Right renal cortex interstitium (tissue), 3 donors: ENCODE measurements at regions not wholly inside any gene's neighbourhood (a gene's known extent, or its start where the extent isn't known, plus 50 kb on each side); places are given as distances from the start of the nearest gene placed in this dataset.

Source experiments
- DNase-seq, 3 donors: peaks; one replicate each; pipeline ENCODE4 v3.0.0-alpha.2; 2013; ENCODE audit warnings: low read depth in 3 of 3, low spot score in 2 of 3

DNA sequence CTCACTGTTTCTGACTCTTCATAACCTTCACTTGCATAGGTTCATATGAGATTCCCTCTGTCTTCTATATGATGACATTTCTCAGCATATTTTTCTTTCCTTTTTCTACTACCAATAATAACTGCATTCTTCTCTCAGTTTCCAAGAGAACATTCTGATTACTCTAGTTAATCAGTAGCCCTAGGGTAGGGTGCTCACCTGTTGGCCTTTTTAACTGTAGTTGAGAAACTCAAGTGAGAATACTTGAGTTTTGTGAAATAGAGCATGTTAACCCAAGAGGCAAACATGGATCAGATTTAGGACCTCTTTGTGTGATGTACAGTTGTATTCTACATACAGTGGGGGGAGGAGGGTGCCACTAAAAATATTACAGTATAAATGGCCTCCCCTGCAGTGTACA, 308.0 kb downstream of the CMPK2 start:
- no peak for DNase-seq

DNA sequence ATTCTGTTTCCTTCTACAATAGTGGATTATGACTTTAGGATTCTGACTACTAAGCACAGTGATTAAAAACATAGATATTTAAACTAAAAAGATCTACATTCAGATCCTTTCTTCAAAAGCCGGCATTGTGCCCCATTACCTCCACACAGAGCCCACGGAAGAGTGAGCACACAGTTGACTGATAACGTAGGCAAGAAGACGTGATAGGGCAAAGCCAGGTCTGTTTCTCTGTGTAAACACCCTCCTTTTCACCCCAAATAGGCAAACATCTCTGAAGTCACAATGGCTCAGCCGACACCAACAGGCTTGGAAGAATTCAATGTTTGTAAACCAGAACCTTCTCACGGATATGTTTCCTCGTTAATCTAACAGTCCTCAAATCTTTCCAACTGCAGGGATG, 302.9 kb downstream of the CMPK2 start:
- DNase-seq = no peak

DNA sequence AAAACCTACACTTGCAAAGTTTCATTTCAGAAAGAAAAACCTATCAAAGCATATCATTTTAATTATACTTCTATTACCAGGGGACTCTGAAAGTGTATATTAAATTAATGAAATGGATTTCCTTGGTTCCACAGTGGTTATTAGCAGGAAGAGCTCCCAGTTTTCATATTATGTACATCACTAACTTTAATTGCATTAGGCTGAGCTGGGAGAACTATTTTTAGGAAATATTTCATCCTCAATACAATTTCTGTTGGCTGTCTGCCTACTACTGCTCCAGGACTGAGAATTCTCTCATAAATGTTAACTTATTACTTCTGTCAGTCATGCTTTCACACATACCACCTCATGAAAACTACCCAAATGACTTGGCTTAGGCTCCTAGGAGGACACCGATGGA, 301.4 kb downstream of the CMPK2 start:
- DNase-seq = no peak

DNA sequence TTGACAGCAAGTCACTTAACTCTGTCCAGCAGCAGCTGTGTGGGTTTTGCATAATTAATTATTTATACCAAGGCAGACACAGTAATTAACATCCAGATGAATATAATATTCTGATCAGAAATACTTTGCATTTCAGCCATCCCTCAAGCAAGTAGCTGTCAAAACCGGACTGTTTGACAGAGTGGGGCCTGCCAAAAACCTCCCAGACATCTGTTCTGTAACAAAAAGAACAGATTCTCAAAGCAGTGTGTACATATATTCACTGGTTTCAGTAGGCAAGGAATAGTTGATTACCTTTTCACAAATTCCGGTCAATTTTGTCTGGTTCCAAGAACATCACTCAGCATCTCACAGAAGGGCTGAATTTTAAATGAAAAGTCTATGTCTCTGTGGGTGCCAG, 291.6 kb downstream of the CMPK2 start:
- no peak for DNase-seq

DNA sequence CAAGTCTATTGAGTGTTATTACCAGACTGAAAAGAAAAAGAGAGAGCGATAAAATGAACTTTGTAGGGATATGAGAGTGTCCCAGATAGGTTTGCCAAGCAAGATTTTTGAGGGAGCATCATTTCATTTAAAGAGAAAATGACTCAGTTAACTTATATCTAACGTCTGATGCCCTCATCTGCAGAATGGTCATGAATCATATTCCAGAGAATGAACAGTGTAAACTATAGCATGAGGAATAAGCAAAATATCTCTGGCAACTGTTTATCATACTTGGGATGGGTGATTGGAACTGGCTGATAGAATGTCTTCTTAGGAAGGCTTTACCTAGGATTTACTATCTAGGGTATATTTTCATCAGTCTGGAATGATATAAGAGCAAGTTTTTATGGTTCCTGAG, 289.4 kb downstream of the CMPK2 start:
- no peak for DNase-seq

DNA sequence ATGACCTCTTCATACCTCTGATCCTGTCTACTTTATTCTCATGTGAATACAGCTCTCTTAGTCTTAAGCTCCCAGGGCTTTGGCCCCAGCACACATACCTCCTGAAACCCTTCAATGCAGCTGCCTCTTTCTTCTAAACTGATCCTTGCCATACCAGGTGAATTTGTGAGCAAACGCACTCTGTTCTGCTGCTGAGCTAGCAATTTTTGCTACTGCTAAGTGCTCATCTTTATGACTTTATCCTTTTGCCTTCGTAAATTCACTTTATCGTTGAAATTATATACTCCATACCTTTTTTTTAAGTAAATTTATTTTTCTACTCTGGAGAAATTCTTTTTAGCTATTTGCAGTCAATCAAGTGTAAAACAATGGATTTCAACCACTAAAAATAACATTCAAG, 287.7 kb downstream of the CMPK2 start:
- no peak for DNase-seq

DNA sequence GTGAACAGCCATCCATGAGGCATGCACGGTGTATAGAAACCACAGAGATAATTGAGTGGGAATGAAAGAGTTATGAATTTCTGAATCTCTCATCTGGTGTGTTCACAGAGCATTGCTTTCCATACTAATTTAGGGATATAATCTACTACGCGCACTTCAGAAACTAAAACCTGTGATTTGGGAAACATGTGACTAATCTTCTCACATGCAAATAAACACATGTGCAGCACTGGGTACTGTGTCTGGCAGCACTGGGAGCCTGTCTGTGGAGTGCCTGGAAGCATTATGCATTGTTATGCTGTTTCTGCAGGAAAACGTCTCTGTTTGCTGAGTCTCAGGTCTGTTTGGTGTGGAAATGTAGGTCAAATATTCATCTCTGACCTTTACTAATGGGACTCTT, 287.3 kb downstream of the CMPK2 start:
- no peak for DNase-seq

DNA sequence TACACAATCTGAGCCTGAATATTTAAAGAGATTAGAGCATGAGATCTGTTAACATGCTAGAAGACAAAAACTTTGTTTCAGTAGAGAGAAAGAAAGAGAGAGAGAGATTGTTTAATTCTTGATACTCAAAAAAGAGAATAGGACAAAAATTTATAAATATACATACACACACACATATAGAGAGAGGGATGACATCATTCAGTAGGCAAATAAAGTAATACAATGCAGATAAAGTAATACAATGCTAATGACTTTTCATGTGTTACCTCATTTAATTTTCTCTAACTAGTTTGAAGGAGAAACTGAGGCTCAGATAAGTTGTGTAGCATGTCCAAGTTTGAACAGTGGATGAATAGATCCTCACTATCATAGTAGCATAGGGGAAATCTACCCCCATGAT, 286.4 kb downstream of the CMPK2 start:
- no peak for DNase-seq

DNA sequence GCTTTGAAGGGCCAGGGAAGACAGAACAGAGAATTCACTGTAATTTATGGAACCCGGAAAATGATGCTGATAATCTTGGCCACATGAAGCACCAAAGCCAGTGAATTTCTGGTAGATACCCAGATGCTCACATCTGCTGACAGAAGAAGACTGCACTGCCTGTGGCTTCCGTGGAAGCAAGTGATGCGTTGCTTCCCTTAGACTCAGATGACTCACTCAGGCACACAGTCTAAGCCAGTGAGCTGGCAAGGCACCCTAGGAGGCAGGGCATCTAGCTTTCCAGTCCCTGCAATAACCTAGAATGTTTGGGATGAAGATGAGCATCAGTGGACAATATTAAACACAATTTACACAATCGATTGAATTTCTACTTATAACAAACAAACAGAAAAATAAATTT, 284.7 kb downstream of the CMPK2 start:
- no peak for DNase-seq

DNA sequence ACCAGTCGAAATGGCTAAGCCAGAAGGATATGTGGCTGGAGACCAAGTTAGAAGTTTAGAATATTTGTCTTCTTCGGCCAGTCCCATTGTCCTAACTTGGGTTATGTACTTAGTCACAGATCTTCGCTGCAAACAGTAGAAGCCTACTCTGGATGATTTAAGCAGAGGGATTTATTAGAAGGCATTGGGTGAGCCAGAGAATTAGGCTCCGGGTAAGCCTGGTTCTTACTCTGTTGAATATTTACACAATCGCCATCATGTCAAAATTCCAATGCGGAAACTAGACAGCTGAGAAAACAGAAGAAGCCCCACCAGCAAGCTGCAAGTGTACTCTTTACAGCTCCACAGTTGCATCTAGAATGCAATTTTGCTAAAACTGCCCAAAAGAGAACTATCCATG, 276.6 kb downstream of the CMPK2 start:
- no peak for DNase-seq

DNA sequence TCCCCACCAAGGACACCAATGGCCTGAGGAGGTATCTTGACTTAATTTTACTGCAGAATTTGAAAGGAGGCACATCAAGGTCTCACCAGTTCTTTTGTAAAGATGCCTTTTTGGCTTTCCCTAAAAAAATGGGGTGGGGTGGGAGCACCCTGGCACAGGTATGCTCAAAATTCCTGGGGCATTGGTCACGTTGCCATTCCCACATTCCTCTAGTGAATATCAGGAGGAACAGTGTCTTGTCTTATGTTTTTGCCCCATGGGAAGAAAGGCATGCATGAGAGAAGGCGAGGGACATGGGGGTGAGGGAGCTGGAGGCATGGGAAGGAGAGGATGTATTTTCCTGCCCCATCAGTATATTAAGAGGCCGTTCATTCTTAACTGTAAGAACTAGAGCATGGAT, 275.3 kb downstream of the CMPK2 start:
- DNase-seq = no peak

DNA sequence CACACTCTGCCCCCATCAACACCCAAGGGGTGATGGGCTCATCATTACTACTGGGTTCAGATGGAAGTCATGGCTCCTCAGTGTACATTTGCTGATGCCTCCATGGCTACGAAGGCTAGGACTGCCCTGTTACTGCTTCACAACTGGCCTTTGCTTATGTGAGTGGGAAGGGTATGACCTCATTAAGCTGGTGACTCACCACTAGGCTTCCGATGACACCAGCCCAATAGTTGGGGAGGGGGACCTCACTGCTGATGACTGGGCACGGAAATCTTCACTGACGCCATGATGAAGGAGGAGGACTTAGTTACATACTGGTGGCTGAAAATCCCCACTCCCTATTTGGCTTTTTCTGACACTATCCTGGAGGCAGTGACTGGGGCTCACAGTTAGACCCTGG, 263.2 kb downstream of the CMPK2 start:
- no peak for DNase-seq

DNA sequence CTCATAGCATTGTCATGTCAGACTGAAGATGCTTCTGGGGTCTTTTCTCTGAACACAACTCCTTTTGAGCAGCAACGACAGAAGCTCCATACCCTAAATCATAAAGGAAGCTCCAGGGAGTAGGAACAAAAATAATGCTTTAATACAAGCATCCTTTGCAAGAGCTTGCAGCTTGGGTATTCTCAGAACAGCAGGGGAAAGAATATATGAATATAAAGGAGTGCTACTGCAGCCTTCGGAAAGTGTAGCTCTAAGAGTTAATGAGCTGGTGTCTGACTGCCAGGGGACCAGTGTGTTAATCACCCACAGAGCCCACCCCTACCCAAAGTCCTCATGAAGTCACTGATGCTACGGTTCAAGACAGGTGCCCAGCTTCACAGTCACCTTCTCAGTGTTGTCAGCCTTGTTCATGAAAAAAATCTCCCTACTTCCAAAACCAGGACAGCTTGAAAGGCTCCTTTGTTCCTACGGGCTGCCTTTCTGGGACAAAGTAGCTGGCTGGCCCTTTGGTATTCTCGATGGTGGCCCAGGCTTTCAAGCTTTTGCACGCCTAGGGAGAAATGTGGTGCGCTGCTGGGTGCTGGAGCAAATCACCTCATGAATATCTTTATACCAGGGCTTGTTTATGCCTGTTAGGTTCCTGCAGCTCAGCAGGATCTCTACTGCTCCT, 259.7 kb downstream of the CMPK2 start:
- no peak for DNase-seq

DNA sequence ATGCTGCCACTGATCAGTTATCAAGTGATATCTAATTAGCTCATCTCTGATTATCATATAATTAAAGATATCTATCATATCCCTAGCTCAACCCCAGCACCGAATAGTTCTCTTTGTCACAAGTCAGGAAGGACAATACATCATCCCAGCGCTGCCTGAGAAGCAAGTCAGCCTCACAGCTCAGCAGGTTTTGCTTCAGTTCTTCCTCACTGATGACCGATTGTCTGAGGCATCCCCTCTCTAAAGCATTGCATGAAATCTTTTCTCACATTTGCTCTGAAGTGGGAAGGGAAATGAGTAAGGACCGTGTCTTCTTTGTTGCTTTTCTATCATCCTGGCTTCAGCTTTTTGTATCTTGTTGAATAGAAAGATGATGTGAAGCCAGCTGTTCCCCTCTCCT, 247.9 kb downstream of the CMPK2 start:
- DNase-seq = no peak

DNA sequence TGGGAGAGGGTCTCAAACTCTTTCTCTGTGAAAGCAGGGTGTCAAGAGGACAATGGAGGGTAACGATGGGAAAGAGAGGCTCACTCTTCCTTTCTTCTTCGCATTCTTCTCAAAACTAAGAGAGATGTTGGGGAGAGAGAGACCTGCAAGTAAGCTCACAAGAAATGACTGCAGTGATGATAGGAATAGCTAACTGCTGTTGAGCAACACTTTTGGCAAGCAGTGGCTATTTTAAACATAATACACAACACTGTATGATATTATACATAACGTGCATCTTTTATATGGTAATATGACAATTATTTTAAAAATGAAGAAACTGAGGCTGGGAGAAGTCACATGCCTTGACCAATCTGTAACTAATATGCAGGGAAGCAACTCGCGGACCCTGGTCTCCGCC, 247.5 kb downstream of the CMPK2 start:
- no peak for DNase-seq

DNA sequence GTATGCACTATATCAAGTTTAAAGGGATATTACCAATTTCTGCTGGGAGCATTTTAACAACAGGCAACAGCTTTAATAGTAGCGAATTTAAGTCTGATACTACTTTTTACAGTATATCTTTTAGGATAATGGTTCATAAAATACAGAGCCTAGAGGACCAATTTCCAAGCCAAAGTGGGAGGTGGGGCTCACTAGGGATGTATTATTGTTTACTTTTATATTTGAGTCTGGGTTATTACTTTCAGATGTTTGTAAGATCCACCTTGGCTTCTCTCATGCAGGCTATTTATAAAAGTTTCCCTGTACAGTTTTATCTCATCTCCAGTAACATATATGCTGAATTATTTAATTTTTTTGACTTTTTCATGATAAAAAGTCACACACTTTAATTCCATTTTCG, 242.0 kb downstream of the CMPK2 start:
- DNase-seq = no peak

DNA sequence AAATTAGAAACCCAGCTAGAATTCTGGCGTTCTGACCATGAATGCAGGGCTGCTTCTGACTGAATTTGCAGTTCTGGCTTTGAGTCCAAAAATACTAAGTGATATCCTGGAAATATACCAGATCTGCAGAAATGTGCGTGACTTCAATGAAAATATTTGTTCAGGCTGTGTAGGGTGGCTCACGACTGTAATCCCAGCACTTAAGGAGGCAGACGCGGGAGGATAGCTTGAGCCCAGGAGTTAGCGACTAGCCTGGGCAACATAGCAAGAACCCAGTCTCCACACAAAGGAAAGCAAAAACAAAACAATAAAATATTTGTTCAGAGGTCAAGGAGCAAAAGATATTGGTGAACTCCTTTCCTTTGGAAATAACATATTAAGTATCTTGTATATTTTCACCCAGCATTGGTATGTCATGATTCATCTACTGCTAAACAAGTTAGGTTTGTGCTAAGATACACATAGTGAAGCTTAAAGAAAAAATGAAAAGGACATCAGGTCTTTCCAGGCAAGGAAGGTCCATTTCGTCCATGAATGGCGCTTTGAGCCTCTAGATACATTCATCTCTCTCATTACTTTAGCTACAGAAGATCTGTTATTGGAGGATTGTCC, 239.2 kb downstream of the CMPK2 start:
- DNase-seq = no peak

DNA sequence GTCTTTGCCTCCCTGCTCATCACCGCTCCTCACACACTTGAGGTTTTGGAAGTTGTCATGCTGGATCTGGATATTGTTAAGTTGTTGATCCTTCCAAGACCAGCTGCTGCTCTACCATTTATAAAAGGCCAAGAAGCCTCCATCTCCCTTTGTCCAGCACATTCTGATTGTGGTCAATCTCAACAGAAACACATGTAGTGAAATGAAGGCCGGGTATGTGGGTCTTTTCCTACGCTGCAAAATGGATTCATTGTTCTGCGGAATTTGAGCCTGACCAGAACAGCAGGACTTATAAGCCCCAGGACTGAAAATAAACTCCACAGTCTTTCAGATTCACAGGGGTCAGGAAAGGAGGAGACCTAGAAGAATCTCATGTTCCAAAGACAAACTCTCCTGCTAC, 238.4 kb downstream of the CMPK2 start:
- no peak for DNase-seq

DNA sequence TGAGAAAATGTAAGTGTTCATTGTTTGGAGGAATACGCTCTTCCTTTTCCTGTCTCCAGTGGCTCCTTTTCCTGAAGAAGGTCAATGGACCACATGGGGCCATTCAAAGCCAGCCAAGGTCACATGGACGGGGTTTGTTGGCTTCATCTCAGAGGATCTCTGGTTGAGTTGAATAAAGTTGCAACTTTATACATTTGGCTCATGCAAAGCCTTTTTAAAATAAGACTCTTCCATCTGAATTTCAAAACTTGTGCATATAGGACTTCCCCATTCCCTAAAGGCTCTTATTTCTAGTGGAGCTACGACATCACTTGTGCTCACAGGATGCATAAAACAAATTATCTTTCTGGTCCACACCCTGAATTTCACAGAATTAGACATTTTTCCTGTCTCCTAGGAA, 235.5 kb downstream of the CMPK2 start:
- DNase-seq = no peak

DNA sequence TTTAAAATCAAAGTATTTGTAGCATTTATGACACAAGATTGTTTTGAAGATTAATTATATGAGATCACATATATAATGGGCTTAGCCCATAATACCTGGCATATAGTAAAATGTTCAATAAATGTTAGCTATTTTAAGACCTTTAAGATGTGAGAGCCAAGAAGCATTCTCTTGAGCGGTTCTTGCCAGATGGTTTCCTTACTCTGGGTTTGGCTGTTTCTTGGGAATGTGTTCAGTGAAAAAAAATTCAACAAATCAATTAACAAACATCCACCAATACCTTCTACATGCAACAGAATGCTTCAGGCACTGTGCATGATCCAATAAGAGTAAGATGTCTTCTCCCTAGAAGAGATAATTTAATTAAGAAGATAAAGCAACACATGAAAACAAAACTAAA, 230.4 kb downstream of the CMPK2 start:
- DNase-seq = no peak

DNA sequence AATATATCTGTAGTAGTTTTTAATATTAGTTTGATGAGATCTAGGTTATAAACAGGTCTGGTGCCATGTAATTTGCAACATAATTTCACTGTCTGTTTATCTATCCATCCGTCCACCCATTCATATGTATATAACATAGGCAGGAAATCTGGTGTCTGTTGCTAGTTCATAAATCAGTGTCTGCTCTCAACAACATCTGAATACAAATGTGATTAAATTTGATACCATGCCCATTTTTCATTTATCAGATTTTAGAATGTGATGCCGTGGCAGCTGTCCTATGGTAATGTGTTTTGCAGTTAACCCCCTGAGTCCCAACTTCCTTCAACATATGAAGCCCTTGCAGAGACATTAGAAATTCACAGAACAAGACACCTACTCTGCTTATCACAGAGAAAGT, 228.4 kb downstream of the CMPK2 start:
- DNase-seq = no peak

DNA sequence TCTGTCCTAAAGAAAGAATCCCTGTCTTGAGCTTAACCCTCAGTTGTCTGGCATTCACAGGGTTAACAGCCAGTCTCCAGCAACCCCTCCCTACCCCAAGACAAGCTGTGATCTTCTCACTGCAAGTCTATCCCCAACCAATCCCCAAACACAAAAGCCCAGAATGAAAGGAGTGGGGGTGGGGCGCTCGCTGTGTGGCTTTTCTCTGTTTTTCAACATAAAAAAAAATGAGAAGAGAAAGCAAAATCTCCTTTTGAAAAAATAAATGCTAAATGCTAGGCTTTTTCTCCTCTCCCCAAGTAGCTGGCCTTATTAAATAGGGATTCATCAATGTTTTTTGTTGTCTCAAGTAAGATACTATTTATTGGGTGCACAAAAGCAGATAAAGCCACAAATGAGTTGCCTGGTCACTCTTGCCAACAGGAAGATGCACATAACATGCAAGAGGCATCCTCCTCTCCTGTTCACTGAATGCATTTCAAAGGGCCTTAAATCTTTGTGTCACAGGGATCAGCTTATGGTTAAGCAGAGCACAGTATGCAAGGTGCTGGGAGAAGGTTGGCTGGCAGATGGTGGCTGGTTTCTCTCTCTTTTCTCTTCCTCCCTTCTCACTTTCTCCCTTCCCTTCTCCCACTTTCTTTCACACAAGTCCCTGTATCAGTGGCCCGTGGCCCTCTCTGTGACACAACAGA, 225.6 kb downstream of the CMPK2 start:
- no peak for DNase-seq
